ENCODE measurements at regions not wholly inside any gene's neighbourhood (a gene's known extent, or its start where the extent isn't known, plus 50 kb on each side); places are given as distances from the start of the nearest gene placed in this dataset.

DNA sequence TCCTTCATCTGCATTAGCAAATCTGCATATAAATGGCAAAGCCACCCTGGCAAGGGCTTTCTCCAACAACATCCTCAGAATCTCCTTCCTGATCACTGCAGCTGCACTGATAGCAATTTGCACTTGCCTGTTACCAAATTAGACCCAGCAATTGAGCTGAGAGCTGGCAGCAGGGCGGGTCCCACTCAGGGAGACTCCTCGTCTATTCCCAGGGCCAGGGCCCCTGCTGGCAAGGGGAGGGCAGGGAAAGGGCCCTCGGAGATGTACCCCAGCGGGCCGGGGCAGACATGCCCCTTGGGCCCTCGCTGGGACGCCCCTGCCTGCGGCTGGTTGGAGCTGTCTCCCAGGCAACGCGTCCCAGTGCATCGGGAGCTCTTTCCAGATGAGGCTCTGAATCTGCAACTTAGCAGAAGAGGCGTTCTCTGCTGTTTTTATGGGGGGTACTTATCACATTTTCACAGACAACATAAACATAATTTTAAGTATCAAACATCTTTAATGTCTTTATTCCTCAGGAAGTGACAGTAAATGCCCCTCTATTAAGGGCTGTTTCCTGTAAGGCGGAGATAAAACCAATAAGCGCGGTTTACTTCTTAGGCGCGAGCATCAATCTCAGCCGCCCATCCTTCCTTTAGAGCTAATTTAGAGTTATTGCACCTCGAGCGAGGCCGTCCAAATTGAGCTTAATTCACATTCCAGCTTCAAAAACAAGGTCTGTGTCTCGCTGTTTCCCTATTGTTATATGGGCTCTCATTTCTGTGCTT is 249.0 kb upstream of the PPP2R2D start:
- H3K4me3 Mint-ChIP-seq (ENCODE audit: low read depth, unreplicated experiment), result no peak overlapping the region
- H3K9me3 Mint-ChIP-seq (ENCODE audit: low read depth, unreplicated experiment), result no peaks in the 10 kb centered on the region
- BruUV-seq (replicated peaks), result no TSS peak
- TF ChIP-seq, protein P1, sequence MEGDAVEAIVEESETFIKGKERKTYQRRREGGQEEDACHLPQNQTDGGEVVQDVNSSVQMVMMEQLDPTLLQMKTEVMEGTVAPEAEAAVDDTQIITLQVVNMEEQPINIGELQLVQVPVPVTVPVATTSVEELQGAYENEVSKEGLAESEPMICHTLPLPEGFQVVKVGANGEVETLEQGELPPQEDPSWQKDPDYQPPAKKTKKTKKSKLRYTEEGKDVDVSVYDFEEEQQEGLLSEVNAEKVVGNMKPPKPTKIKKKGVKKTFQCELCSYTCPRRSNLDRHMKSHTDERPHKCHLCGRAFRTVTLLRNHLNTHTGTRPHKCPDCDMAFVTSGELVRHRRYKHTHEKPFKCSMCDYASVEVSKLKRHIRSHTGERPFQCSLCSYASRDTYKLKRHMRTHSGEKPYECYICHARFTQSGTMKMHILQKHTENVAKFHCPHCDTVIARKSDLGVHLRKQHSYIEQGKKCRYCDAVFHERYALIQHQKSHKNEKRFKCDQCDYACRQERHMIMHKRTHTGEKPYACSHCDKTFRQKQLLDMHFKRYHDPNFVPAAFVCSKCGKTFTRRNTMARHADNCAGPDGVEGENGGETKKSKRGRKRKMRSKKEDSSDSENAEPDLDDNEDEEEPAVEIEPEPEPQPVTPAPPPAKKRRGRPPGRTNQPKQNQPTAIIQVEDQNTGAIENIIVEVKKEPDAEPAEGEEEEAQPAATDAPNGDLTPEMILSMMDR (IDR thresholded peaks at IDR 0.05; ENCODE audit: unreplicated experiment), result no peak
- H3K36me3 Mint-ChIP-seq (ENCODE audit: insufficient read depth, unreplicated experiment), result peaks cover 6% of the 10 kb centered on the region
- intact Hi-C loops (cut with micrococcal nuclease; ENCODE audit: unreplicated experiment), result loop anchor here (10.0 kb wide), 1 partner anchor 133 kb away; no protein-coding TSS in a partner anchor
- H3K4me1 Mint-ChIP-seq (ENCODE audit: low read depth, unreplicated experiment), result peaks cover 24% of the 10 kb centered on the region
- CTCF ChIA-PET, result interaction anchor here (0.6 kb wide), 1 partner anchor 109 kb away, joined by 5 read pairs; no protein-coding TSS in a partner anchor
- H3K27ac Mint-ChIP-seq (ENCODE audit: unreplicated experiment), result no peak overlapping the region
- H3K27me3 Mint-ChIP-seq (ENCODE audit: unreplicated experiment), result no peaks in the 10 kb centered on the region
- no peak for DNase-seq

DNA sequence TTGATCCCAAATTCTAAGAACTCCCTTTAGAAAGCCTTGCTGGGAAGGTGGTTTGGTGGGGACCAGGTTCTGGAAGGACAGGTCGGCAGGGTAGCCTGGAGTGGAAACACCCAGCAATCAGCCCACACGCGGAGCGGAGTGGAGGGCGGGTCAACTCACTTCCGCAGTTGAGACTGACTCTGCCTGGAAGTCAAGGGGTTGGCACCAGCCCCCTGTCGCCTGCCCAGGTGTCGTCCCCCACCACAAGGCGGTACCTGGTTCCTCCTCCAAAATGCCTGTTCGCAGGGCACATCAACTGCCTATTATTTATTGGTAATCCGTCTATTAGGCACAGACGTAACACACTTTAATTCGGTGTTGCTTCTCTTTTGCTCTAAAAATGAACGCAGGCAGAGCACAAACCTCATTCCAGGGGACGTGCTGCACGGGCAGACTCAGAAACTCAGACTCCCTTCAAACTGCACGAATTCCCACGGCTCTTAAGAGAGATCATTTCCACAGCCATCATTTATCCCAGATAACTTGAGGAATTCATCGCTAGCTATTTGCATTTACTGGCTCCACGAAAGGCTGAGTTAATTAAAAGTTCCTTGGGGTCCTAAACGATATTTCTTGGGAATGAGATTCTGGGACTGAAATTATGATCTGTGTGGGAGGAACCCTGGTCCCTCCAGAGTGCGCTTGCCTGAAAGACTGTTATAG is 248.2 kb upstream of the PPP2R2D start:
- CTCF ChIA-PET, result no interaction called here
- Mint-ChIP-seq H3K4me1 (ENCODE audit: low read depth, unreplicated experiment) (peaks cover 24% of the 10 kb centered on the region), H3K9me3 (ENCODE audit: low read depth, unreplicated experiment) (no peaks in the 10 kb centered on the region), H3K27me3 (ENCODE audit: unreplicated experiment) (no peaks in the 10 kb centered on the region), H3K4me3 (ENCODE audit: low read depth, unreplicated experiment) (no peak overlapping the region), H3K27ac (ENCODE audit: unreplicated experiment) (no peak overlapping the region), H3K36me3 (ENCODE audit: insufficient read depth, unreplicated experiment) (peaks cover 6% of the 10 kb centered on the region)
- TF ChIP-seq, protein P1 (IDR thresholded peaks at IDR 0.05; ENCODE audit: unreplicated experiment), result no peak
- intact Hi-C loops (cut with micrococcal nuclease; ENCODE audit: unreplicated experiment), result loop anchor here (10.0 kb wide), 1 partner anchor 132 kb away; no protein-coding TSS in a partner anchor
- no TSS peak for BruUV-seq (replicated peaks)
- no peak for DNase-seq

DNA sequence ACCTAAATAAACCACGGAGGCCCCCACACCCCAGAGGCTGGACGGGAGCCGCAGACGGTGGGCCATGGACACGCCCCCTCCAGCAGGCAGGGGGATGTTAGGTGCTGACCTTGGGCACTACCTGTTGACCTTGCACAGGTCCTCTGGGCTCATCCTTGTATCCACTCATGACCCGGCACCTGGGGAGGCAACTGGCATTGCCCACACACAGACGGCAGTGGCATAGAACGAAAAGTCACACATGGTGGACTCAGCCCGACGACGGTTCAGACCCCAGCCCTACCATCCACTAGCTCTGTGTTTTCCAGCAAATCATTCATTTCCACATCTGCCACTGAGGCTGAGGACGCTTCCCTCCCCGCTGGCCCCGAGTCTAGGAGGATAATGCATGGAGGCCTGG is 247.7 kb upstream of the PPP2R2D start:
- no peaks in the 10 kb centered on the region for H3K9me3 Mint-ChIP-seq (ENCODE audit: low read depth, unreplicated experiment)
- peaks cover 24% of the 10 kb centered on the region for H3K4me1 Mint-ChIP-seq (ENCODE audit: low read depth, unreplicated experiment)
- intact Hi-C loops (cut with micrococcal nuclease; ENCODE audit: unreplicated experiment), result loop anchor here (10.0 kb wide), 1 partner anchor 132 kb away; no protein-coding TSS in a partner anchor
- no TSS peak for BruUV-seq (replicated peaks)
- DNase-seq, result no peak
- CTCF ChIA-PET, result no interaction called here
- TF ChIP-seq, protein P1 (IDR thresholded peaks at IDR 0.05; ENCODE audit: unreplicated experiment), result no peak
- H3K4me3 Mint-ChIP-seq (ENCODE audit: low read depth, unreplicated experiment), result no peak overlapping the region
- peaks cover 6% of the 10 kb centered on the region for H3K36me3 Mint-ChIP-seq (ENCODE audit: insufficient read depth, unreplicated experiment)
- no peak overlapping the region for H3K27ac Mint-ChIP-seq (ENCODE audit: unreplicated experiment)
- no peaks in the 10 kb centered on the region for H3K27me3 Mint-ChIP-seq (ENCODE audit: unreplicated experiment)

DNA sequence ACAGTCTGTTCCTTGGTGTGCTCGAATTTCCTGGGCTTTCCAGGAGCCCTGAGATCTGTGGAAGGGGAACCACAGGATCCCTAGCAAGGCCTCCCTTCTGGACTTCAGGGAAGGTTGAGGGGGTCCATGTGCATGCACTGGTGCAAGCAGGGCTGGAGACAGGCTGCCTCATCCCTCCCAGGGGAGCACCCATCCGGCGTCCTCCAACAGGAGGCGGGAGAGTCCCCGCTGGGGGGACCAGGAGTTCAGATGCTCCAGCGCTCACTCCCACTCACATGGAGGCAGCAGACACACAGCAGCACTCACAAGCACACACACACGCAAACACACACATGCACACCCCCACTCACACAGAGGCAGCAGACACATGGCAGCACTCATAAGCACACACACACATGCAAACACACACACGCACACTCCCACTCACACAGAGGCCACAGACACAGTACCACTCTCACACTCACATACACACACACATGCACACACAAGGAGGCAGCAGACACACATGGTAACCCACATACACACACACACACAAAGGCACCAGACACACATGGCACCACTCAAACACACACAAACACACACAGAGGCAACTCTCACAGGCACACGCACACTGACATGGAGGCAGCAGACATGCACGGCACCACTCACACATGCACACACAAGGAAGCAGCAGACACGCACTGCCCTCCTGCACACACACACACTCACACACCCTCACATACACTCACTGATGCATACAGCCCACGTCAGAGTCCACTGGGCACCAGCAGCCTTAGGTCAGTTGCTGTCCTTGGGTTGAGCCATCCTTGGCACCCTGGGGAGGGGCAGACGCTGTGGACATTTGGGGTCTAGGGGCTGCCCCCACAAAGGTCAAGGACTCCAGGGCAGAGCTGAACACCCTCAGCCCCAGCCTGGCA is 247.0 kb upstream of the PPP2R2D start:
- CTCF ChIA-PET, result no interaction called here

More for the DNA sequence above, 247.0 kb upstream of the PPP2R2D start:
- H3K27ac Mint-ChIP-seq (ENCODE audit: unreplicated experiment), result no peak overlapping the region
- peaks cover 24% of the 10 kb centered on the region for H3K4me1 Mint-ChIP-seq (ENCODE audit: low read depth, unreplicated experiment)
- DNase-seq, result no peak
- intact Hi-C loops (cut with micrococcal nuclease; ENCODE audit: unreplicated experiment), result loop anchor here (10.0 kb wide), 1 partner anchor 131 kb away; no protein-coding TSS in a partner anchor
- no TSS peak for BruUV-seq (replicated peaks)
- TF ChIP-seq, protein P1 (IDR thresholded peaks at IDR 0.05; ENCODE audit: unreplicated experiment), result no peak
- no peaks in the 10 kb centered on the region for H3K9me3 Mint-ChIP-seq (ENCODE audit: low read depth, unreplicated experiment)
- no peak overlapping the region for H3K4me3 Mint-ChIP-seq (ENCODE audit: low read depth, unreplicated experiment)
- H3K36me3 Mint-ChIP-seq (ENCODE audit: insufficient read depth, unreplicated experiment), result peaks cover 6% of the 10 kb centered on the region
- H3K27me3 Mint-ChIP-seq (ENCODE audit: unreplicated experiment), result no peaks in the 10 kb centered on the region

Measured in Calu3 (cell line).